HFF-Myc (cell line): ENCODE measurements at regions not wholly inside any gene's neighbourhood (a gene's known extent, or its start where the extent isn't known, plus 50 kb on each side); places are given as distances from the start of the nearest gene placed in this dataset.

ENCODE experiments used
- DNase-seq: peaks from one replicate; pipeline ENCODE4 v3.0.0-alpha.2; 2011; ENCODE audit warnings: low read depth; ENCODE audit errors: extremely low read depth
- H3K4me3 ChIP-seq: replicated peaks from 2 replicates; pipeline ENCODE4 v1.5.1; 2011; ENCODE audit warnings: low read depth, mild to moderate bottlenecking, control low read depth, low read length
- CTCF ChIP-seq: IDR thresholded peaks from 2 replicates; pipeline ENCODE4 v1.5.1; 2012; ENCODE audit warnings: mild to moderate bottlenecking, low read depth, low read length, control low read depth; ENCODE audit errors: missing control alignments

- DNase-seq, result no peak
- TF ChIP-seq CTCF, result no peak
Observed at GRCh38 chr1:168446081-168446480, 97.7 kb downstream of the XCL2 start.

DNA sequence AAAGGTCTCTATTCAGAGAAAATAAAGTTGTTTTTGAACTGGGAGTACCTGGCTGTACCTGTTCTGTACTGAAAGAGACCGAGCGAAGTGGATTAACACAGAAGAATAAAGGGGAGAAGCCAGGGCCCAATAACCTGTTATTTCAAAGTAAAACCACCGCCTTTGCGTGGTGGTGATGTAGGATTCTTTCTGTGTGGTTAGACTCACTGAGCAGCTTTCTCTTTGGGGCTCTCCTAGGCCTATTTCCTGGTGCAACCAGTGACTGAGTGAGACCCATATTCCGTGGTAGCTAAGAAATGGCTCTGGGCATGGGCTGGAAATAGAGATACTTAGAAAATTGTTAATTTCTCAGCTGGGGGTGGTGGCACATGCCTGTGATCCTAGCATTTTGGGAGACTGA, 99.9 kb downstream of the XCL2 start:
- TF ChIP-seq CTCF, result no peak

More at GRCh38 chr1:168446081-168446480, 97.7 kb downstream of the XCL2 start:
- H3K4me3 ChIP-seq, result no peak overlapping the region

GRCh38 chr1:168443356-168443755, 100.4 kb downstream of the XCL2 start:
- no peak for TF ChIP-seq CTCF
- DNase-seq, result no peak

More for the DNA sequence above, 99.9 kb downstream of the XCL2 start:
- no peak for DNase-seq
- H3K4me3 ChIP-seq, result no peak overlapping the region

GRCh38 chr1:168442931-168443330, 100.9 kb downstream of the XCL2 start:
- no peak overlapping the region for H3K4me3 ChIP-seq
- TF ChIP-seq CTCF, result no peak
- DNase-seq, result no peak

More at GRCh38 chr1:168443356-168443755, 100.4 kb downstream of the XCL2 start:
- H3K4me3 ChIP-seq, result no peak overlapping the region

DNA sequence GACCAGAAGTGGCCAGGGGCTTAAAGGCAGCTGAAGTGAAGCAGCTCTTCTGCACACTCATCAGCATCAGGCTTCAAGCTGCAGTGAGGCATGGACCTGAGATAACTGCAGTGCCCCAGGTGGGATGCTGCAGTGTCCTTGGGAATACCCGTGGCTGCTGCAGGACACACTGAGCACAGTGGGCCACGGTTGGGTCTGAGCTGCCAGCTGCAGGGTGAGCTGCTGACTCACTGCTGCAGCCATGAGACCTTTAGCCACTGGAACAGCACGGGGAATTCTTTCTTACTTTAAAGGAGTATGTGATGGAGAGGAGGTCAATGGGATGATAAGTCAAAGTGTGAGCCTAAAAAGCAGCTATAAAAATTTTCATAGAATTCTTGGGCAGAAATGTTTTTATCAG, 102.1 kb downstream of the XCL2 start:
- no peak overlapping the region for H3K4me3 ChIP-seq
- TF ChIP-seq CTCF, result no peak
- DNase-seq, result no peak

DNA sequence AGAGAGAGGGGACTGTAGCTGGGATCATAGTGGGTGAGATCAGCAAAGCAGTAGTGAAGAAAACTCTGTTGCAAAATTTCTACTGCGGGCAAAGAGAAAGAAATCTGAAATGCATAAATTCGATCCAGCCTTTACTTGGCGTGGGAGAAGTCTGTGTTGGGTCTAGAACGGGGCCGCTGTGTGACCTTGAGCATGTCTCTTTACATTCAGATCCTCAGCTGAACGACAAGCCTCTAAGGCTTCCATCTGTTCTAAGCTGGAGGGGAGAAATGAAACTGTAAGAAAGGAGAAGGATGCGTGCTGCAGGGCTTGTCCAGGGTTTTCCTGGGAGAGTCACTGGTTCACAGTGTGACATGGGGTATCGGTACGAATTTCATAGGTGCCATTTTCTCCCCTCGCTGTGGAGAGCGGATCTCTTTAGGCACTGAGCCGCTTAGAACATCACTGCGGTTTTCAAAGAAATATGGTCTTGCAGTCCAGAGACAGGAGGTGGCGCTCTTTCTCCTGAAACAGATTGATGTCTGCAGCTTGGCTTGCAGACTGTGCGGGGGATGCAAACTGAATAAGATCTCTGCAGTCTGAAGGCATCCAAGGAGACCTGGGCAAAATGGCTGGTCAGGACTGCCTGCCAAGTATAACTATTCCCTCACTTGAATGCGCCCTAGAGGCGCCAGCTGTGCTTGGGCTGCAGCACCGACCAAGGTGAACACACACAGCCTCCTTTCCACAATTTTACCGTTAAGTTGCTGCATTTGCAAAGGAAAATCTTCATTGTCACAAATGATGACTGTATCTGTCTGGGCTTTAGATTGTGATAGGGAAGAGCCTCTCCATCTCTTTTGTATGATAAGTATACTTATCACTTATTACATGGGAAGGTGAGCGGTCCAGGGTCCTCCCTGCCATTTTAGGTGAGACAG, 104.1 kb downstream of the XCL2 start:
- DNase-seq, result peak; percentile 80
- peak; percentile 85 for TF ChIP-seq CTCF
- no peak overlapping the region for H3K4me3 ChIP-seq
